HCT116 (cell line): ENCODE measurements at regions not wholly inside any gene's neighbourhood (a gene's known extent, or its start where the extent isn't known, plus 50 kb on each side); places are given as distances from the start of the nearest gene placed in this dataset.

ENCODE experiments used
- ATAC-seq: fragments of 200-7000 bp; cut with Tn5 transposase; 2 replicates; pipeline ENCODE4 v1.9.1; 2020; ENCODE audit warnings: mild to moderate bottlenecking, moderate library complexity
- BruUV-seq: library from RNA; stranded (reverse); fragments of 400-500 nt; replicated peaks from 2 replicates; lab custom pipeline; 2021; lab: Mats Ljungman, UMichigan
- CTCF ChIA-PET: fragments of 300-600 bp; sonication (Branson Sonifier 250); formaldehyde crosslinking; loops from one replicate; lab custom pipeline; 2021; ENCODE audit warnings: antibody characterized with exemption; lab: Charles Lee
- POLR2A ChIA-PET: fragments of 300-600, 350-600 bp; sonication (Branson Sonifier 250); formaldehyde crosslinking; loops from one replicate; lab custom pipeline; 2021; ENCODE audit warnings: antibody characterized with exemption; lab: Charles Lee
- RAD21 ChIA-PET, 2 experiments: fragments of 300-600 bp; sonication (Branson Sonifier 250); formaldehyde crosslinking; loops; one replicate each; lab custom pipeline; 2023; ENCODE audit warnings: low total read pairs in 2 of 2; ENCODE audit not compliant: uncharacterized antibody in 2 of 2, unreplicated experiment in 2 of 2, low non-redundant PET in 1 of 2; lab: Charles Lee
- DNase-seq: peaks from one replicate; pipeline ENCODE4 v3.0.0-alpha.2; 2010; ENCODE audit warnings: low read depth, low spot score
- H2AFZ ChIP-seq: fragments of 200-600 bp; shearing (Covaris generic), sonication (generic); 2 replicates; pipeline ENCODE4 v1.6.1; 2017; ENCODE audit warnings: low read depth, mixed run types, mixed read lengths, antibody characterized with exemption, low read length; ENCODE audit not compliant: poor library complexity, severe bottlenecking
- H3K27ac ChIP-seq: 2 replicates; pipeline ENCODE4 v1.5.1; 2012; ENCODE audit warnings: low read depth, low read length
- H3K27me3 ChIP-seq: fragments of 200-600 bp; sonication (generic); 2 replicates; pipeline ENCODE4 v1.6.1; 2016; ENCODE audit warnings: mixed run types, low read length, mixed read lengths; ENCODE audit not compliant: insufficient read depth
- H3K36me3 ChIP-seq, 2 experiments: fragments of 200-500 bp in 1 of 2; fragments of 200-600 bp in 1 of 2; sonication (Bioruptor generic) in 1 of 2; sonication (generic) in 1 of 2; 2 replicates each; pipeline versions ENCODE4 v1.5.1 to v1.6.1; 2014 to 2016; ENCODE audit warnings: low read length in 2 of 2, inconsistent platforms in 1 of 2, mixed read lengths in 1 of 2, mixed run types in 1 of 2; ENCODE audit not compliant: insufficient read depth in 2 of 2, control insufficient read depth in 1 of 2
- H3K4me1 ChIP-seq, 2 experiments: fragments of 200-600 bp in 1 of 2; sonication (generic) in 1 of 2; 2 replicates each; pipeline versions ENCODE4 v1.5.1 to v1.6.1; 2012 to 2017; ENCODE audit warnings: low read length in 2 of 2, inconsistent platforms in 1 of 2, mild to moderate bottlenecking in 1 of 2, mixed read lengths in 1 of 2, mixed run types in 1 of 2, moderate library complexity in 1 of 2; ENCODE audit not compliant: insufficient read depth in 2 of 2, control insufficient read depth in 1 of 2
- H3K4me2 ChIP-seq: fragments of 200-600 bp; sonication (generic); 2 replicates; pipeline ENCODE4 v1.6.1; 2017; ENCODE audit warnings: mixed run types, low read length, mixed read lengths
- H3K4me3 ChIP-seq, 2 experiments: fragments of 200-600 bp in 1 of 2; sonication (generic) in 1 of 2; replicated peaks in 1 of 2; 2 replicates each; pipeline ENCODE4 v1.5.1; 2011 to 2016; ENCODE audit warnings: low read length in 2 of 2, control low read depth in 1 of 2, low read depth in 1 of 2, mild to moderate bottlenecking in 1 of 2, mixed read lengths in 1 of 2, mixed run types in 1 of 2
- H3K79me2 ChIP-seq: fragments of 200-600 bp; sonication (generic); 2 replicates; pipeline ENCODE4 v1.6.1; 2017; ENCODE audit warnings: mild to moderate bottlenecking, mixed run types, low read length, moderate library complexity, mixed read lengths; ENCODE audit not compliant: insufficient read depth
- H3K9ac ChIP-seq: fragments of 200-600 bp; sonication (generic); 2 replicates; pipeline ENCODE4 v1.6.1; 2016; ENCODE audit warnings: low read length, mixed read lengths
- H3K9me2 ChIP-seq: fragments of 200-600 bp; sonication (generic), shearing (Covaris generic); 2 replicates; pipeline ENCODE4 v1.6.1; 2017; ENCODE audit warnings: mixed run types, mild to moderate bottlenecking, moderate library complexity; ENCODE audit not compliant: insufficient read depth
- H3K9me3 ChIP-seq, 2 experiments: fragments of 200-500 bp in 1 of 2; fragments of 200-600 bp in 1 of 2; sonication (Bioruptor generic) in 1 of 2; sonication (generic) in 1 of 2; 2 replicates each; pipeline ENCODE4 v1.6.1; 2014 to 2017; ENCODE audit warnings: low read length in 2 of 2, mixed read lengths in 2 of 2, inconsistent platforms in 1 of 2, low read depth in 1 of 2, mild to moderate bottlenecking in 1 of 2, mixed run types in 1 of 2, moderate library complexity in 1 of 2; ENCODE audit not compliant: control insufficient read depth in 1 of 2, insufficient read depth in 1 of 2
- H4K20me1 ChIP-seq: fragments of 200-600 bp; sonication (generic), shearing (Covaris generic); 2 replicates; pipeline ENCODE4 v1.6.1; 2017; ENCODE audit warnings: mixed run types, mild to moderate bottlenecking, moderate library complexity; ENCODE audit not compliant: insufficient read depth
- ATF3 ChIP-seq: IDR thresholded peaks from 2 replicates; pipeline ENCODE4 v1.6.1; 2012
- CBX3 ChIP-seq: IDR thresholded peaks from 2 replicates; pipeline ENCODE4 v1.6.1; 2012; ENCODE audit warnings: low read depth
- CEBPB ChIP-seq: IDR thresholded peaks from 2 replicates; pipeline ENCODE4 v1.6.1; 2012; ENCODE audit warnings: low read depth
- CTCF ChIP-seq, 3 experiments: fragments of 200-600 bp in 1 of 3; sonication (generic) in 1 of 3; IDR thresholded peaks in 2 of 3; conservative IDR thresholded peaks in 1 of 3; 2 replicates each; pipeline ENCODE4 v1.5.1; 2012 to 2017; ENCODE audit warnings: low read depth in 2 of 3, low read length in 2 of 3, antibody characterized with exemption in 1 of 3, borderline replicate concordance in 1 of 3, control low read depth in 1 of 3, mild to moderate bottlenecking in 1 of 3, mixed read lengths in 1 of 3, mixed run types in 1 of 3, moderate library complexity in 1 of 3; ENCODE audit not compliant: insufficient read depth in 1 of 3
- EGR1 ChIP-seq: IDR thresholded peaks from 2 replicates; pipeline ENCODE4 v1.6.1; 2012; ENCODE audit warnings: low read depth
- ELF1 ChIP-seq: IDR thresholded peaks from 2 replicates; pipeline ENCODE4 v1.6.1; 2012; ENCODE audit warnings: low read depth, borderline replicate concordance
- EZH2 ChIP-seq: fragments of 200-600 bp; sonication (generic); IDR thresholded peaks from 2 replicates; pipeline ENCODE4 v1.6.1; 2017; ENCODE audit warnings: antibody characterized with exemption, mixed run types
- FOSL1 ChIP-seq: IDR thresholded peaks from 2 replicates; pipeline ENCODE4 v1.6.1; 2012; ENCODE audit warnings: low read depth
- JUND ChIP-seq: IDR thresholded peaks from 2 replicates; pipeline ENCODE4 v1.6.1; 2012
- MAX ChIP-seq: IDR thresholded peaks from 2 replicates; pipeline ENCODE4 v1.6.1; 2012
- POLR2A ChIP-seq: IDR thresholded peaks from 2 replicates; pipeline ENCODE4 v1.7.0; 2011; ENCODE audit warnings: borderline replicate concordance; ENCODE audit not compliant: insufficient read depth, insufficient read length; ENCODE audit errors: extremely low read depth
- RAD21 ChIP-seq: IDR thresholded peaks from 2 replicates; pipeline ENCODE4 v1.6.1; 2012; ENCODE audit warnings: low read depth, mild to moderate bottlenecking
- REST ChIP-seq: IDR thresholded peaks from 2 replicates; pipeline ENCODE4 v1.6.1; 2012; ENCODE audit warnings: low read depth
- SIN3A ChIP-seq: IDR thresholded peaks from 2 replicates; pipeline ENCODE4 v1.6.1; 2012; ENCODE audit warnings: low read depth
- SP1 ChIP-seq: IDR thresholded peaks from 2 replicates; pipeline ENCODE4 v1.6.1; 2012; ENCODE audit warnings: low read depth
- SRF ChIP-seq: IDR thresholded peaks from 2 replicates; pipeline ENCODE4 v1.6.1; 2012; ENCODE audit warnings: low read depth
- ZFX ChIP-seq: fragments of 450-650 bp; IDR thresholded peaks from 2 replicates; pipeline ENCODE4 v1.6.1; 2017
- ZNF274 ChIP-seq: fragments of 200-500 bp; sonication (Bioruptor generic); IDR thresholded peaks from 2 replicates; pipeline ENCODE4 v1.6.1; 2014; ENCODE audit warnings: mild to moderate bottlenecking, low read depth, low read length, inconsistent platforms
- intact Hi-C: fragments of 100-400 bp; cut with micrococcal nuclease; formaldehyde crosslinking; loops from 2 replicates; pipeline ENCODE4 v1.10.0; 2022

GRCh38 chr4:119873794-119874325, 192.8 kb downstream of the MAD2L1 start (continued):
- TF ChIP-seq MAX = no peak
- no peak for TF ChIP-seq SP1
- TF ChIP-seq RAD21 = no peak
- TF ChIP-seq SRF = no peak
- TF ChIP-seq ATF3 = no peak
- TF ChIP-seq CBX3 = no peak
- no peak for TF ChIP-seq ELF1
- no peak for TF ChIP-seq CTCF (IDR thresholded peaks at IDR 0.05 in 2 of 3, conservative IDR thresholded peaks at IDR 0.05 in 1 of 3; ENCODE audit: borderline replicate concordance in 1 of 3, insufficient read depth in 1 of 3, low read depth in 2 of 3, low read length in 2 of 3)
- no peak for TF ChIP-seq CEBPB

GRCh38 chr4:119873132-119873531, 193.5 kb downstream of the MAD2L1 start:
- no peak overlapping the region for H3K27ac ChIP-seq
- BruUV-seq = no TSS peak
- no peaks in the 10 kb centered on the region for H3K9me3 ChIP-seq
- POLR2A ChIA-PET = no interaction called here
- no peak overlapping the region for H3K4me3 ChIP-seq
- DNase-seq (no peak), ATAC-seq (no peak)
- no peaks in the 10 kb centered on the region for H3K79me2 ChIP-seq
- no peaks in the 10 kb centered on the region for H3K4me1 ChIP-seq
- H3K9ac ChIP-seq = no peak overlapping the region
- no peak overlapping the region for H2AFZ ChIP-seq
- intact Hi-C loops = no loop called here
- no peaks in the 10 kb centered on the region for H3K27me3 ChIP-seq
- no peaks in the 10 kb centered on the region for H3K36me3 ChIP-seq
- CTCF ChIA-PET = no interaction called here
- no peaks in the 10 kb centered on the region for H4K20me1 ChIP-seq
- no peaks in the 10 kb centered on the region for H3K9me2 ChIP-seq
- H3K4me2 ChIP-seq = no peak overlapping the region
- RAD21 ChIA-PET = no interaction called here
- TF ChIP-seq SIN3A = no peak
- no peak for TF ChIP-seq ZNF274
- TF ChIP-seq ELF1 = no peak
- TF ChIP-seq EZH2 = no peak
- no peak for TF ChIP-seq RAD21
- TF ChIP-seq SRF = no peak
- no peak for TF ChIP-seq FOSL1
- no peak for TF ChIP-seq SP1
- TF ChIP-seq REST = no peak
- no peak for TF ChIP-seq CBX3
- TF ChIP-seq ZFX = no peak
- TF ChIP-seq JUND = no peak
- TF ChIP-seq CTCF (IDR thresholded peaks at IDR 0.05 in 2 of 3, conservative IDR thresholded peaks at IDR 0.05 in 1 of 3; ENCODE audit: borderline replicate concordance in 1 of 3, insufficient read depth in 1 of 3, low read depth in 2 of 3, low read length in 2 of 3) = no peak
- TF ChIP-seq EGR1 = no peak
- TF ChIP-seq POLR2A = no peak
- no peak for TF ChIP-seq MAX
